NCI-H446 (cell line): ENCODE measurements at regions not wholly inside any gene's neighbourhood (a gene's known extent, or its start where the extent isn't known, plus 50 kb on each side); places are given as distances from the start of the nearest gene placed in this dataset.
"Not testable (repeated sequence)": the region's sequence is repeated elsewhere in the genome, so short reads cannot be mapped to it uniquely, and the experiment has no call there.

Experiments used
- DNase-seq, 2 experiments: peaks; one replicate each; lab custom pipeline; 2025; lab: John Stamatoyannopoulos, UW

DNA sequence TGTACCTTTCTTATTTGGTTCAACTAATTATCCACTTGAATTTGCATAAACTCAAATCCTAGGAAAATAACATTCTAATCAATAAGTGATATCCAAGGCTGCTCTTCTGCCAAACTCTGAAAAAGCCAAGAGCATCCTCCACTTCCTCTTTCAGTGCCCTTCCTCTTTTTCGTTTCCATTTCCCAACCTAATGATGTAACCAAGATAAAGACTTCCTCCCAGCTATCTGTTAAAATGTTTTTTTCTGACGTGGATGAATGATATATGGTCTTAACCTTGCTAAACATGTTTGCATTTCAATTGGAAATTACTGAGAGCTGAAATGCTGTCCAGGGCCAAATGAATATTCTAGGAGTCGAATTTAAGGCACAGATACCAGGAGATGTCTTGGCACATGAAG lies 459.5 kb upstream of the PDE3A start:
- DNase-seq = no peak

DNA sequence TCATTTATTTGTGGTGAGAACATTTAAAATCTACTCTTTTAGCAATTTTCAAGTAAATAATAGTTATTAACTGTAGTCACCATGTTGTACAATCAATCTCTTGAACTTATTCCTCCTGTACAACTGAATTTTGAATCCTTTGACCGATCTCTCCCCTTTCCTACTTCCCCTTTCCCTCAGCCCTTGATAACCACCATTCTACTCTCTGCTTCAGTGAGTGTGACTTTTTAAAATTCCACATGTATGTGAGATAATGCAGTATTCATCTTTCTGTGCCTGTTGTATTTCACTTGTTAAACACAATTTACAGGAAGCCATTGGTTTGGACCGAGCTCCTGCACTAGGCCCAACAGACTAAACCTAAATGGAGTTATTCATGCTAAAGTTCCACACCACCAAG lies 458.9 kb upstream of the PDE3A start:
- no peak for DNase-seq

DNA sequence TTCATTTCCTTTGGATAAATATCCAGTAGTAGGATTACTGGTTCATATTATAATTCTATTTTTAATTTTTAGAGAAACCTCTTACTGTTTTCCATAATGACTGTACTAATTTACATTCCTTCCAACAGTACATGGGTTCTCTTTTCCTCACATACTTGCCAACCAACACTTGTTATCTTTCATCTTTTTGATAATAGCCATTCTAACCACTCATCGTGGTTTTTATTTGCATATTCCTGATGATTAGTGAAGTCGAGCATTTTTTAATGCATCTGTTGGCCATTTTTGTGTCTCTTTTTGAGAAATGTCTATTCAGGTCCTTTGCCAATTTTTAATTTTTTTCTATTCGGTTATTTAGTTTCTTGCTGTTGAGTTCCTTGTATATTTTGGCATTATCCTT lies 457.7 kb upstream of the PDE3A start:
- DNase-seq = no peak

DNA sequence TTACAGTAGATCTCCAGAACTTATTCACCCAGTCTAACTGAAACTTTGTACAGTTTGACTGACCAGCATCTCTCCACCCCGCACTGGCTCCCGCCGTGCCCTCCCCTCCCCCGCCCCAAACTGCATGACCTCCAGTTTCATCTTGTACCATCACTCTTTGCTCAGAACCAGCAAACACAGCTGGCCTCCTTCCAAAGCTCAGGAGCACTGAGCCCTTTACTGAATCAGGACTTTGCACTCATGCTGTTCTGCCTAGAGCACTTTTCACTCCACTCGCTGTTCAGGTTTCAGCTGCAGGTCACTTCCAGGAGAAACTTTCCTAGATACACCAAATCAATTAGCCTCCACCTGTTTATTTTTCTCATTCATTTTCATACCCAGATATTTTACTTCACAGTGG lies 455.3 kb upstream of the PDE3A start:
- DNase-seq = no peak

DNA sequence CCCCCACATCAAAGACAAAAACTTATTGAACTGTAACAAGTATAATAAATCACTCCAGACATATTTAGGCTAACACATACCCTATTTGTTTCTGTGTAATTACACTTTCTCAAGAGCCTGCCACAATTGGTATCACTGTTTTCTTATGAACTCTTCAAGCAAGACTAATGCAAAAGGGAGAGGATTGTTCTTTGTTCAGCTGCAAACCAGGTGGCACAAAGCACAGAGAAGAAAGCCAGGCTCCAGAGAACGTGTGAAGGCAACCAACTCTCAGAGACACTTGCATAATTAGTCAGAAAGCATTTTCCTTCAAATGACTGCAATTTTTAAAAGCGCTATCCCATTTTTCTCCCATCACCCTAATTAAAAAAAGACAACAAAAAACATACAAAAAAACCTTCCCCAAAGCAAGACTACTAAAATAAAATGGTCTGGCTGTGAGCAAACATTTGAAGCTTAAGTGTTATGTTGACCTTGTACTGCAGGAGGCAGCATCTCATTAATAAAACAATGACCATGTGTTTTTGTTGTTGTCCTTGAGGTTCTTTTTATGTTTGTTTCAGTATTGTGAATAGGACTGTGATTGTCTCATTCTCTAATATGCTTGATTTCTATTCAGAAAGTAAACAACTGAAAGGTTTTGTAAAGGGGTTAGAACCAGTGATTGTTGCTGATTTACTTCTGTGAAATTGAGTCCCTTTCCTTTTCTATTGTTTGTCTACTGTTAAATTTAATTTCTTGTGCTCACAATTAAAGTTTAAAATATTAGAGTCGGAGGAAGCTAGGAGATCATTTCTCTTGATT lies 452.7 kb upstream of the PDE3A start:
- peak; percentile 48 to 60 for DNase-seq

DNA sequence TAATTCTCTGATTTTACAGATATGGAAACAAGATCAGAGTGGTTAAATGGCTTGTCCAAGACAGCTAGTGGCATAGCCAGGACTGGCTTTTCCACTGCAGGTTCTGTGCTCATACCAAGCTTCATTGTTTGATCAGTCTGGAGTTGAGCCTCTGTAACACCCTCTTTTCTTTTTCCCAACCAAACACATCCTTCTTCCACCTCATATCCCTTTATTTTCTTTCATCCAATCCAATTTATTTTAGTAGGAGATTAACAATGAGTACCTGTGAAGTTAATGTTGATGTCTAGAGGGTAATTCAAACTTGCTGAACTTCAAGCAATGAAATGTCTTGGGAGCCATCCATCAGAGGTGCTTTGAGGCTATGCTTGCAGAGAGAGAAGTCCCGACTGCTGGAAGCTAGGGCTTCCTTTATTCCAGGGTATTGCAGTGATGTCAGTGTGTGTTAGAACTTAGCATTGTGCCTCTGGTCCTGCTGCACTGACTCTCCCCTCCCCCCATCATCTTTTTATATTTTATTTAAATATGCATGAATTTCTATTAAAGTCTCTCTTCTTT lies 452.1 kb upstream of the PDE3A start:
- DNase-seq = peak in 1 of 2 experiments; percentile 48

DNA sequence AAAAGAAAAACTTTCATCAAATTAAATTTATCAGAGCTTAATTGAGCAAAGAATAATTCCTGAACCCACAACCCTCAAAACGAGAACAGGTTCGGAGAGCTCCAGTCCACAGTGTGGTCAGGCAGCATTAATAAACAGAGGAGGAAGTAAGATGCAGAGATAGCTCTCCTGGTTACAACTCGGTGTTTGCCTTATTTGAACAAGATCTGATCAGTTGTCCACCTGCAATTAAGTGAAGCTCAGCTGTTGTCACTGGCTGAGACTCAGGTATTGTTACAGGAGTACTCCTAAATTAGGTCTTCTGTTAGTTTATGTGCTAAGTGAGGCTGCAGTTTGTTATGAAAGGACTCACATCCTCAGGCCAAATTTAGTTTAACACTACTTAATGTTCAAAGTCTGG lies 451.4 kb upstream of the PDE3A start:
- no peak for DNase-seq

DNA sequence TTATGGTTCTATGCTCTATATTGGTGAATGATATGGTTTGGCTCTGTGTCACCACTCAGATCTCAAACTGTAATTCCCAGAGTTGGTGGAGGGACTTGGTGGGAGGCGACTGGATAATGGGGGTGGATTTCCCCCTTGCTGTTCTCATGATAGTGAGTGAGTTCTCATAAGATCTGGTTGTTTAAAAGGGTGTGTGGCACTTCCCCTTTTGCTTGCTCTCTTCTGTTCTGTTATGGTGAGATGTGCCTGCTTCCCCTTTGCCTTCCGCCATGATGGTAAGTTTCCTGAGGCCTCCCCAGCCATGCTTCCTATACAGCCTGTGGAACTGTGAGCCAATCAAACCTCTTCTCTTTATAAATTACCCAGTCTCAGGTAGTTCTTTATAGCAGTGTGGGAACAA lies 446.6 kb upstream of the PDE3A start:
- not testable (repeated sequence) for DNase-seq

DNA sequence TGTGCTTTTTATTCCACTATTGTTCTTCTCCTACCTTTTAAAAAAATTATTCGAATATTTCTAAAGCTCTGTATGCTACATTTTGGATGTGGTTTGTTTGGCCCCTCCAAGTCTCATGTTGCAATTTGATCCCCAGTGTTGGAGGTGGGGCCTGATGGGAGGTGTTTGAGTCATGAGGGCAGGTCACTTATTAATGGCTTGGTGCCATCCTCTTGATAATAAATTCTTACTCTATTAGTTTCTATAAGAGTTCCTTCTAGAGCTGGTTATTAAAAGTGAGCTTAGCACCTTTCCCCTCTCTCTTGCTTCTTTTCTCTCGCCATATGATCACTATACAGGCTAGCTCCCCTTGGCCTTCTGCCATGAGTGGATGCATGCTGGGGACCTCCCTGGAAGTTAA lies 445.6 kb upstream of the PDE3A start:
- DNase-seq = no peak

DNA sequence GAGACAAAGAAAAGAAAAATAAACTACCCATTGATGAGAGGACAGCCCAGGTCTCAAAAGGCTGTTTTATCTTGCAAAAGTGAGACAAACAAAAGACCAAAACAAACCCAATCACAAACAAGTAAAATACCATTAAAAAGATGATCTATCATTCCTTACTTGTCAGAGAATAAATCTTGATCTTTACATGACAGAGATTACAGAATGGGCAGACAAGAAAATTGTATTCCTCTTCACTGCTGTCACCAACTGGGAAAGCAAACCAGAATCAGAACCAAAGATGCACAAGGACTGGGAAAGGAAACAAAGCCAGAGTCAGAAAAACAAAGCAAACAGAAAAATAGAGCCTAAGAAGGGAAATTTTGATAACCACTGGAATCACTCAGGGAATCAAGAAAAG lies 444.0 kb upstream of the PDE3A start:
- no peak for DNase-seq

DNA sequence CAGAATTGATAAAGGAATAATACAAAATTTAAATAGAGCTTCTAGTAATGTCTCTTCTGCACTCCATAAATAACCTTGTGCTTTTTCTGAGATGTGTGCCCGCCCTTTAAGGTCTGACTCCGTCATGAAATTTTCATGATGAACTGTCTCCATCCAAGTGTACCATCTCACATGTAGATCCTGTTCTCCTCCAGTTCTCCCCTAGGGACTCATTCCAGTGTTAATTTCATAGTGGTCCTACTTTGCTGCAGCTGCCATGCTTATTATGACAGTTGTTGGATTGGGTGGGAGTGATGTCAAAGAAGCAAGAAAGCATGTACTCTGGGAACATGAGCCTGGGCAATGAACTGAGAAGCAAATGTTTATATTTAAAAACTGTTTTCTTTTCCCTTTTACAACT lies 442.5 kb upstream of the PDE3A start:
- DNase-seq = no peak

DNA sequence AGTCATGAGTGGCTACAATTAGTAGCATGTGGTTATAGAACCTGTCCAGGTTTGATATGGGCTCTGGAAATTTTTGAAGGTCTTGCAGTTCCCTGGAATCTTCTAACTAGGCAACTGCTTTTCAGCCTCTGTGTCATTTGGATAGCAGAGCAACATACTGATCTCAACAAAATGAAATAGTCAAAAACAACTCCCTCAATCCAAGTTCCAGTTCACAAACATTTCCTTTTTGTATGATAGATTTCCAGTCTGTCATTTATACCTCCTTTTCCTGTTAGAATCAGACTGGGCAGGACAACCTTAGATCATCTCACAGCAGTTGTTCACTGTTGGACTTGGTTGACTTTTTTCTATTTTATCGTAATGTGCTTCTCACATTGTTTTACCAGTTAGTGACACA lies 442.1 kb upstream of the PDE3A start:
- no peak for DNase-seq

DNA sequence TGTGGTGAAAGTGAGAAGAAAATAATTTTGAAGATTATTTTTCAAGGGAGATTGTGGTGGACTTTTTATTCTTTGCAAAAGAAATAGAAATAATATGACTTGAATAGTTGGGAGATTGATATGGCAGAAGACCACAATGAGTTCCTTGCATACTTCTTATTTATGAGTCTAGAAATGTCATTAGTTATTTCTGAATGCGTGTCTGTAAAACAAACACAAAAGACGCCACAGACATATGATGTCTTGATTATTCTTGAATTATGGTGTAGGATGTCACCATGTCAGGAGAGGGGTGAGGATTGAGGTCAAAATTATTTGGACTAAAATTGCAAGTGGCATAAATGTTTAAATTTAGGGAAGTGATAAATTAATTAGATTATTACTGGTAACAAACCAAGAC lies 440.7 kb upstream of the PDE3A start:
- no peak for DNase-seq

DNA sequence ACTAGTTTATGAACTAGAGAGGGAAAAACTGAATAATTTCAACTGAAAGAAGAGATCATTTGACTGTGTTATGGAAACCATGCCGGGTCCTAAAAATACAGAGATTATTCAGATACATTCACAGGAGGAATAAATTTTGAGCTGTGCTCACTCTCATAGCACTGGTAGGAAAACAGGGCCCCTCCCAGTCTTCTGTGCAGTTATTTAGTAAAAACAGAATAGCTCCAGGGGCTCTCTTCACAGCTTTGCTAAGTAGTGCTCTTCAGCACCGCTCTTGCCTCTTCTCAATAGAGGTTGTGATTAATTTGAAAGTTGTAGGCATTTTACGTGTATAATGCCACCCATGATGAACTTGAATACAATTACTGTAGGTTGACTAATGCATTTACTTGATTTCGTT lies 435.9 kb upstream of the PDE3A start:
- no peak for DNase-seq

DNA sequence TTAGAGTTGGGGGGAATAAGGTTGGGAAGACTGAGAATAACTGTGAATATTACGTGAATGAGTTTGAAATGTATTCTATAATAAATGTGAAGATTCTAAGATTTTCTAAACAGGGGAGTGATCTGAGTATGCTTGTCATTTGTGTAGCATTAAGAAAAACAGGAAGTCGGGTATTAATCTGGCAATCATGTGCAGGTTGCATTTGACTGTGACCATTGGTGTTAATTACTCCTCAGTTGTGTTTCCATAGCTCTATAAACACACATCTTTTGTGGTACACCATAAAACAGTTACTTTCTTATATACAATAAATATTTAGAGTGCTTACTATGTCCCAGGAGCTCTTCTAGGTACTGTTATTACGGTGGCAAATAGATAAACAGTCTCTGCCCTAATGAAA lies 434.4 kb upstream of the PDE3A start:
- no peak for DNase-seq

DNA sequence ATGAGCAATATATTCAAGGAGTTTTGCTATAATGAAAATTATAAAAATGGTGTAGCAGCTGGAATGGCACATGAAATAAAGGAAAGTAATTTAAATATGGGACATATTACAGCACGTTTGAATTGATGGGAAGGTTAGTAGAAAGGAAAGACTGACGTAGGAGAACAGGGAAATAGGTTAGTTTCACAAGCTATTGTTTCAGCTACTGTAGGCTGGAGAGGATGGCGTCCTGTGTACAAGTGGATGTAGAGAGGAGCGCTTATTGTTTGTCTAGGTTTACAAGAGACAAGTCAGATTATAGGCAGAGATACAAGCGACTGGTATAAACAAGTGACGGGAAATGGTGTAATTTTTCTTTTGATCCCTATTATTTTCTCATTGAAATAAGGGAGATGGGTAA lies 431.2 kb upstream of the PDE3A start:
- no peak for DNase-seq

DNA sequence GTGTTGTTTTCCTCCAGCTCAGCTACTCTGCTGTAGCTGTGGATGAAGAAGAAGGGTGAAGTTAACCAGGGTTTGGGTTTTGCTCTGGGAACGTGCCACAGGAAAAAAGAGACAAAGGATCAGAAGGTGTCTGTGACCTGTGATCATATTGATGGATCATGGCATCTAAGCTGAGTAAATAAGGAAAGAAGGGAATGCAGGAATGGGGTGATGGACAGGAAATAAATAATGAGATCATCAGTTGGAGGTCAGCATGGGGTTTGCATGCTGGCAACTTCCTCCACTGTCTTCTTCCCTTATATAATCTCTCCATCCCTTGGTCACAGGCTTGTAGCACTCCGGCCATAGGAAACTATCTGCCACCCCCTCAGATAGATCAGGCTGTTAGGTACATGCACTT lies 430.3 kb upstream of the PDE3A start:
- no peak for DNase-seq

DNA sequence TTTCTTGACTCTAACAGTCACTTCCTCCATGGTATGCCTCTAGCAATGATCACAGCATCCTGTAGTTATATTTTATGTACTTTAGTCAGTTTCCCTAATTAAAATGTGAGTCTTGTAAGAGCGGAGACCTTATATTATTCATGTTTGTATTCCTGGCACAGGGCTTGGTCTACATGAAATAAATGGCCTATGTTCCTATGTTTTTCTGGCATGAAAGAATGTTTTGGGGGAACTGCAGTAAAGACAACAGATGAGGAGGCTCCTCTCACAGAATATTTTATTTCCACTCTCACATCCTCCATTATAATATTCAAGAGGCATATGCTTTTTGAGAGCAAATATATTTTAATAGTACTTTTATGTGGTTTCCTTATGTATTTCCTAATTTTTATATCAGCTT lies 429.8 kb upstream of the PDE3A start:
- no peak for DNase-seq

DNA sequence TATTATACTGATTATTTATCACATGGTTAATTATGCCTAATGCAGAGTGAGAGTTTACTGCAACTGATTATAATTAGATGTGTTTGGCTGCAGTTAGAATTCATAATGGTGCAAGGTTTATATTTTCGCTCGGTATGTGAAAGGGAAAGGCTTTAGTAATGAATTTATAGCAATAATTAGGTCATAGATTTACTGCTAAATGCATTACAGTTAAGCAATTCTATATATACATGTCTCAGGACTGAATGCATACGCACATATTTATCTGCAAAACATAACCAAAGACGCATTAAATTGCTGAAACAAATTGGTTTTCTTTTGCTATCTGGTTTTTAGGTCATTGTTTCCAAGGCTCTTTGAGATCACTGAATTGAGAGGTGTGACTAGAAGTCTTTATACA lies 428.1 kb upstream of the PDE3A start:
- no peak for DNase-seq

DNA sequence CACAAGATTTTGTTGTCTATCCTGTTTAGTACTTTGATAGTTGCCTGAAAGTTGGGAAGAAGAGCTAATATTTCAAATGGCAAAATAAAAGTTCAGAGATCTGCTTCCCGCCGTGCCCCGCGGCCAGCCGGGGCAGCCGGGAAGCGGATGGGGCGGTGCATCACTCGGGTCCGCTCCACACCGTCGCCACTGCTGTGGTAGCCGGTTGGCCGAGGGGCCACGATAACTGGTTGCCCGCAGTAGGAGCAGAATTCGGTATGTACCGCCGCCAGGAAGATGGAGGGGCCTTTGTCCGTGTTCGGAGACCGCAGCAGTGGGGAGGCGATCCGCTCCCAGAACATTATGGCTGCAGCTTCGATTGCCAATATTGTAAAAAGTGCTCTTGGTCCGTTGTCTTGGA lies 427.2 kb upstream of the PDE3A start:
- DNase-seq = no peak

DNA sequence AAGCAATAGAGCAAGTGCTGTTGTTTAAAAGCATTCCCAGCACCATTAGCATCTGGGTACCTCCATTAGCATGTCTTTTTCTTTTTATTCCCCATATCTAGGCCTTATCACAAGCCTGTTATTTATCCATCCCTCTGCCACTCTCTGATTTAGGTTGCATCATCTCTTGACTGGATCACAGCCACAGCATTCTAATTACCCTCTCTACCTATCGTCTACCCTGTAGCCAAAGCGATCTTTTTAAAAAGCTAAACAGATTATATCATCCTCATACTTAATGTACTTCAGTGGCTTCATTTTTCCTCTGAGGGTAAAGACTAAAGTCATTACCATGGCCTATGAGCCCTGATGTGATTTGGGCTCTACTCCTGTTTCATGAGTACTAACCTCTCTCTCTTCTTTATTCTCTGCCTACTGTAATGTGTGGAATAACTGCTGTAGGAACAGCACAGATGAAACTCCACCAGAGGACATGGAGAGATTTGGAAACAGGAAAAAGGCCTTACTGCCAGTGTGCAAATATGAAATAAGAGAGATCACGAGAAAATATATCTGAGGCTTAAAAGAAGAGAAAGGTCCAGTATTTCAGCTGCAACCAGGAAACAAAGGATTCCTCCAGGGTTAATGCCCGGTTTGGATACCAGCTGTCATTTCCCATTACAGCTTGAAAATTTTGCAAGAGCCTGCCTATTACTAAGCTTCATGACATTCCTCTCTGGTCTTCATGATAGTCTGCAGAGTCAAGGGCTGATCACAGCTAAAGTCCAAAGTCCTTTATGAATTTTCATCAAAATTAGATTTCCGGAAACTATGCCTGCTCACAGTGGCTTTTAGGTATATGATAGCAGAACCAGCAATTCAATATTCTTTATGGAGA lies 422.5 kb upstream of the PDE3A start:
- DNase-seq = peak in 1 of 2 experiments; percentile 49

DNA sequence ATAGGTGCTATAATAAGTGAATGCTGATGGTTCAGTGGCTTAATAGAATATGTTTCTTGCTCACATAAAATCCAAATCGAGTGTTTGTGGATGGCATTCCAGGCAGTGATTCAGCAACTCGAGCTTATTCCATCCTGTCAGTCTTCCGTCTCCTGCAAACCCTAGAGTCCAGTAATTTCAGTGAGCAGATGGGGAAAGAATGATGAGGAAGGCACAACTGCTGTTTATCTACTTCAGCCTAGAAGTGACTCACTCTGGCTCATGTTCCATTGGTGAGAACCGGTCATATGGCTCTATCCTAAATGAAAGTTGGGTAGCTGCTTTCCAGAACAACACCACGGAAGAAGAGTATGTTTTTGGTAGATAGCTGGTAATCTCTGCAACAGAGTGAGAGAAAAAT lies 421.8 kb upstream of the PDE3A start:
- DNase-seq = peak; percentile 87 to 92

DNA sequence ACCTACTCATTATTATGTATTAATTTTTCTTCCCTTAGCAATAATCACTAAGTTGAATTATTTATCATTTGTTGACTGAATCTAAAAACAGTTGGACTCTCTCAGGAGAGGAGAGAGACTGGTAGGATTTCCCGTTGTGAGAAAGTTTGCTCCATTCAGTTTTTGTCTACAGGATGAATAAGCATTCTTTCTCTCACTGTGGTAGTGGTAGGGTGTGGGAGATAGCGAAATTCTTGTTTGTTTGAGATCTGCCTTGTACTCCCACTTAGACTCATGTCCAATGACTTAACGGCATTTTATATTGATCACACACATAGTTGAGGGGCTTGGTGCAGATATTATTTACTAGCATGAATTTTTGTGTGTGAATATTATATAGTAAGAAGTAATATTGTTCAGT lies 421.0 kb upstream of the PDE3A start:
- no peak for DNase-seq
